GM08714 (cell line): ENCODE measurements at regions not wholly inside any gene's neighbourhood (a gene's known extent, or its start where the extent isn't known, plus 50 kb on each side); places are given as distances from the start of the nearest gene placed in this dataset.

ENCODE experiments used
- H3K4me3 ChIP-seq: fragments of 200-500 bp; sonication (Bioruptor generic); 2 replicates; pipeline ENCODE4 v1.5.1; 2014; ENCODE audit warnings: mild to moderate bottlenecking, low read length, inconsistent platforms
- ZNF274 ChIP-seq: IDR thresholded peaks from 2 replicates; pipeline ENCODE4 v1.6.1; 2012; ENCODE audit warnings: mild to moderate bottlenecking, low read depth, low read length

GRCh38 chr13:73937441-73937840 is 196.8 kb downstream of the KLF12 start:
- H3K4me3 ChIP-seq = no peak overlapping the region
- no peak for TF ChIP-seq ZNF274

GRCh38 chr13:73935991-73936390 is 198.2 kb downstream of the KLF12 start:
- TF ChIP-seq ZNF274 = no peak
- H3K4me3 ChIP-seq = no peak overlapping the region

GRCh38 chr13:73934771-73935170 is 199.4 kb downstream of the KLF12 start:
- no peak overlapping the region for H3K4me3 ChIP-seq
- TF ChIP-seq ZNF274 = no peak

DNA sequence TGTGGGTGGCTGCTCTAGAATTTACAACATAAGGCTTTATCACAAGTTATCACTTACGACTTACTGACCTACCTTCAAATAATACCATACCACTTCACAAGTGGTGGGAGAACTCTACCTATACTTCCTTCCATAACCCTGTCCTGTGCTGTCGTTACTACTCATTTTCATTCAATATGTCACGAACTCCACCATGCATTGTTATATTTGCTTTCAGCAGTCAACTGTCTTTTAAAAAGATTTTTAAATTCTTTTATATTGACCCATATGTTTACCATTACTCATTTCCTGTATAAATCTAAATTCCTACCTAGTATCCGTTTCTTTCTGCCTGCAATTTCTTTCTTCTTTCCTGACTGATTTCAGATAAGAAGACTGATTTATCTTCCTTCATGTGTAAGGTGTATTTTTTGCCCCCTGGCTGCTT is 200.0 kb downstream of the KLF12 start:
- H3K4me3 ChIP-seq = no peak overlapping the region
- TF ChIP-seq ZNF274 = no peak

GRCh38 chr13:73933795-73934194 is 200.4 kb downstream of the KLF12 start:
- H3K4me3 ChIP-seq = no peak overlapping the region
- TF ChIP-seq ZNF274 = no peak

DNA sequence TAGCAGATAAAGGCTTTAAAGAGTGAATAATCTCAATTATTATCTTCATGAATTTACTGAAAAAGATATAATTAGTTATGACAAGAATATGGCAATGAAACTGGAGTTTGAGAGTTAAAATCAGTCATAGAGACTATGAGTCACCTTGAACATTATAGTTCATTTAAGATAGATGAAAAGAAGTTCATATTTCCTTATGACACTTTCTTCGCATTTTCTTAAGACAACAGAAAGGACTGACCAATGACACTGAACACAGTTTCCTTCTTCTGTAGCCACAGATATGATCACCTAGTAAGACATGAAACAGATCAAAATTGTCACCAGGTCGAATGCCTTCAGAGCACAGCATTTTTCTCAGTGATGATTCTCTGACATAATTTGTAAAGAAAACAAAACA is 202.1 kb downstream of the KLF12 start:
- no peak for TF ChIP-seq ZNF274
- H3K4me3 ChIP-seq = no peak overlapping the region

DNA sequence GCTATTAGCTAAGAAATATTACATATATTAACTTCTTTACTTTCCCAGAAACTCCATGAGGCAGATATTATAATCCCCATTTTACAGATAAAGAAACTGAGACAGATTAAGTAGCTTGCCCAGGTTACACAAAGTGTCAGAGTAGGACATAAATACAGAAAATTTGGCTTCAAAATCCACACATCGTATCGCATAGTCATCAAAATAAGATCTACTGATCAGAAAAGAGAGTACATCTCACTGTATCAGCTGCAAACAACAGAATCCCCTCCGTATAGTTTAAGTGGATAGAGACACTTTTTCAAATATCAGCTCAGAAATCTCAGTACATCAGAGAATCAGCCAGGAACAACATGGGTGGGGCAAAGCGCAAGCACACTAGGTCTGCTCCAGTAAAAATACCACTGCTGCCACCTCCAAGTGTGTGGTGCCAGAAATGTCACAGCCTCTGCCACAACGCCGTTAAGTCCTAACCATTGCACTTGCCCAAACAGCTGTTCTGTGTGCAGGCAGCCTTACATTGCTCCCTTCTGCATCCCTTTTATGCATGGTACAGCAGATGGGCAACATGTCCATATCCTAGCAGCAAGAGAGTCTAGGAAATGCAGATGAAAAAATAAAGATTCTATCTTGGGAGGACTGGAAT is 204.8 kb downstream of the KLF12 start:
- no peak for TF ChIP-seq ZNF274
- H3K4me3 ChIP-seq = no peak overlapping the region

GRCh38 chr13:73924607-73925006 is 209.6 kb downstream of the KLF12 start:
- no peak overlapping the region; the same call in 1 of the 2 replicates for H3K4me3 ChIP-seq
- no peak for TF ChIP-seq ZNF274

GRCh38 chr13:73922493-73923393 is 211.5 kb downstream of the KLF12 start:
- no peak for TF ChIP-seq ZNF274
- H3K4me3 ChIP-seq = no peak overlapping the region

DNA sequence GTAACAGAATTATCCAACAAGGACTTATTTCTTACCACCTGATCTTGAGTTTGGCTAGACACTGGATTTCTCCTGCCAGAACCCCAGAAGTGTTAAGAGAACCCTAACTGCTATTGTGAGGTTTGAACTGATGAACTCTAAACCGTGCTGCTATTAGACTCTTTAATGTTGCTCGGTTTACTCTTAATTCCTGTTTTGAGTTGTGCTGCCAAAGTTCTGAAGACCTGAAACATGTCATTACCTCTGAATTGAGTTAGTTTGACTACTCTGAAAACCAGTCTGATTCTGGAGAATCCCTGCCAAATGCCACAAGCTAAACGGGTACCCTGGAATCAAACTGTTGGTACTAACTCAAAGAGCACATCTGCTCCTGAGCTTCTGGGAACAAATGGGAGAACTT is 215.5 kb downstream of the KLF12 start:
- H3K4me3 ChIP-seq = no peak overlapping the region

DNA sequence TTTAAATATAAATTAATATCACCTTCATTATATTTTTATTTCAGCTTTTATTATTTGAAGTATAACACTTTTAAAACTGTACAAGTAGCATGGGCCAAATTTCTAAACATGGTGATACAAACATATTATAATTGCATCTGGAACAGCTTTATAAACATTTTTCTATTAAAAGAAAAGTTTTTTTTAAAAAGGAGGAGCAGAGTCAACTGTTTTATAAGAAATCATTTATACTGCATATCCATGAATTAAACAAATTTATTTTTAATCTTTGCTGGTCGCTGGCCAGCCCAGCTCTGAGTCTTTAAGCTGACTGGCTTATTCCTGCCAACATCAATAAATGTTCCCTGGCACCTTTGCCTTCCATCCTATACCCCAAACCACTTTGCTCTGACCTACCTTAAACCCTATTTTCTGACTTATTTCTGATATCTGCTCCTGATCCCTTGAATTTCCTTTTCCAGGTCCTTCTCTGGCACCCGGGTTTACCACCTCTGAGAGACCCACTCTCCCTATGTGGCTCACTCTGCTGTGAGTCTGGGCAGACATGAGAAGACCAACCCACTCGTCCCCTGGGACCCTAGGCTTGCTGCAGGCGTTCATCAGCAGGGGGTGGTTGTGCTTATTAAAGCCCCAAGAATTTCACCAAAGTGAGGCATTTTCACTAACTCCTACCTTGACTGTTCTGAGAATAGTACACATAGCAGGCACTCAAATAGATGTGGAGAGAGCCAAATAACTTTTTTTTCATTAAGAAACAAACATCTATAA is 220.3 kb downstream of the KLF12 start:
- TF ChIP-seq ZNF274 = no peak
- no peak overlapping the region for H3K4me3 ChIP-seq

More for the DNA sequence above, 215.5 kb downstream of the KLF12 start:
- TF ChIP-seq ZNF274 = no peak

GRCh38 chr13:73913079-73913740 is 221.0 kb downstream of the KLF12 start:
- no peak overlapping the region for H3K4me3 ChIP-seq
- no peak for TF ChIP-seq ZNF274

GRCh38 chr13:73911361-73911760 is 222.8 kb downstream of the KLF12 start:
- H3K4me3 ChIP-seq = no peak overlapping the region
- TF ChIP-seq ZNF274 = no peak

DNA sequence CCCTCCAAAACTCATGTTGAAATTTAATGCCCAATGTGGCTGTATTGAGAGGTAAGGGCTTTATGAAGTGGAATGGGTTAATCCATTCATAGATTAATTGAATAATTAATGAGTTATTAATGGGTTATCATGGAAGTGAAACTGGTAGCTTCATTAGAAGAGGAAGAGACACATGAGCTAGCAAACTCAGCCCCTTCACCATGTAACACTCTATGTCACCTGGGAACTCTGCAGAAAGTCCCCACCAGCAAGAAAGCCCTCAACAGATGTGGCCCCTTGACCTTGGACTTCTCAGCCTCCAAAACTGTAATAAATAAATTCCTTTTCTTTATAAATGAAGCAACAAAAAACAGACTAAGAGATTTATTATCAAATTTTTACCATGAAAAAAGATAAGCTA is 223.5 kb downstream of the KLF12 start:
- TF ChIP-seq ZNF274 = no peak
- no peak overlapping the region for H3K4me3 ChIP-seq
